DMS153 treated with DMSO at 0.1 percent for 48 hours (cell line): ENCODE measurements at regions not wholly inside any gene's neighbourhood (a gene's known extent, or its start where the extent isn't known, plus 50 kb on each side); places are given as distances from the start of the nearest gene placed in this dataset.

Source experiments
- DNase-seq: peaks from one replicate; lab custom pipeline; 2025; ENCODE audit not compliant: unreplicated experiment; lab: John Stamatoyannopoulos, UW

DNA sequence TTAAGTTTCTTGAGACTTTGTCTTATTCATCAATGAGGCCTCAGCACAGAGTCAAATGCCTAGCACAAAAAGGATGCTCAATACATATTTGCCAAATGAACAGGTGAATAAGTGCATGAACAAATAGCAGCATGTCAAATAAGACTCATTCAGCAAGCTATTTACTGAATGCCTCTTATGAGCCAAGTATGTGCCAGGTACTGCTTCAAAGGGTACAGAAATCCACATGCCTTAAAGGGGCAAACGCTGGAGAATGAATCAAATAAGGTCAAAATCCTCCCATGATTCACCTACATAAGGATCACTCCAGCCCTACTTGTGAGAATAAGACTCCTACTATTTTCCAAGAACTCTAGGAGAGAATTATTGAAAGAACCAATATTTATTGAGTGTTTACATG lies 260.2 kb upstream of the CPEB2 start:
- no peak for DNase-seq

DNA sequence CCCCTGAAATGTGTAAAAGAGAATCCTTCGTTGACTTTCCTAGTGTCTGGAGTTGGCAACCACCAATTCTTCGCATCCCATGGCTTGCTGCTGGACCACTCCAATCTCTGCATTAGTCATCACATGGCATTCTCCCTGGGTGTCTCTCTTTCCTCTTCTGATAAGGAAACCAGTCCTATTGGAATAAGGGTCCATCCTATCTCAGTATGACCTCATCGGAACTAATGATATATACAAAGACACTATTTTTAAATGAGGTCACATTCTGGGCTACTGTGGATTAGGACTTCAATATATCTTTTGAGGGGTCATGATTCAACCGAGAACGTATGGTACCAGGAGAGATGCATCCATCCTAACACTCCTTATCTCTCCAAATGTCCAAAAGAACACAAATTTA lies 259.1 kb upstream of the CPEB2 start:
- DNase-seq: no peak

DNA sequence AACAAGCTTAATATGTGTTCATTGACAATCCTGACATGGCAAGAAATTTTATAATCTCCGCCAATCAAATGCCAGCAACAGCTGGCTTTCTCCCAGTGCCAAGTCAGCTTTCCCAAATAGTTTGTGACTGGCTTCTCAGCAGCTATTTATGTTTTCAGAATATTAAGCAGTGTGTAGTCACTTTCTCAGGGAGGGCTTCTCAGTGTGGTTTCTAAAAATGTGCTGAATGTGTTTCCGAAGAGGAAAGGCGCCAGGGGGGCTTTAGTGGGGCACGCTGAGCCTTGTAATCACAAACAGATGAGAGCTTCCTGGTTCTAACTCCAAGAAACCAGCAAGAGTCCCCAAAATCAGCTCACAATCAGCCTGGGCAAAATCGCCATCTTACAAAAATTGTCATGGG lies 258.7 kb upstream of the CPEB2 start:
- DNase-seq: no peak

DNA sequence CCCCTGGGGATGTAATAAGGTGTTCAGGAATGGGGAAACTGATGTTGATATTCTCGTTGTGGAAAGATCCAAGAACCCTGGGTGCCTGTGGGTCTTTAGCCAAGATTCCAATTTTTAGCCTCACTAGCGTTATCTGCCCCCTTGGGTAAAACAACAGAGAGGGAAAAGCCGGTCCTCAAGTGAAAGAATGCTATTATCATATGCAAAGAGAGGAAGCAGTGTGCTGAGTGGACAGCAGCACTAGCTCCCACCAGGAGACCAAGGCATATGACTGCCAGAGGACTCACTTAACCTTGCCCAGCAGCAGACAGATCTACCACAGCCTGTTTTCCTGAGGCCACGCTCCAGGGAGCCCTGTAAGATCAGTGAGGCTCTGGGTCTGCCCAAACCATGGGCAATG lies 257.9 kb upstream of the CPEB2 start:
- no peak for DNase-seq

DNA sequence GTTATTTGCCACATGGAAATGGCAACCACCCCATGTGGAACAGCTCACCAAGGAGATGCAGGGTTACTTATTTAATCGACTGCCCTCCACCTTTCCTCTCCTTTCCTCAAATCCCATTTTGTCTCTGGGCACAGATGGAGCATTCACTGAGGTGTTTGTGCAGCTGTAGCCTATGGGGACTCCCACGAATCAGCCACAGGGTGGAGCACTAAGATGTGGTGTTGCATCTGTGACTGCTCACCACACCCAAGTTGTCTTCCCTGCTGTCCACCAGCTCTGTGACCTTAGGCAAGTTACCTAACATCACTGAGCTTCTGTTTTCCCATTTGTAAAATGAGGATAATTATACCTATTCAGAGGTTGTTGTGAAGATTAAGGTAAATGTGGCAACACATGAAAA lies 252.4 kb upstream of the CPEB2 start:
- DNase-seq: no peak

DNA sequence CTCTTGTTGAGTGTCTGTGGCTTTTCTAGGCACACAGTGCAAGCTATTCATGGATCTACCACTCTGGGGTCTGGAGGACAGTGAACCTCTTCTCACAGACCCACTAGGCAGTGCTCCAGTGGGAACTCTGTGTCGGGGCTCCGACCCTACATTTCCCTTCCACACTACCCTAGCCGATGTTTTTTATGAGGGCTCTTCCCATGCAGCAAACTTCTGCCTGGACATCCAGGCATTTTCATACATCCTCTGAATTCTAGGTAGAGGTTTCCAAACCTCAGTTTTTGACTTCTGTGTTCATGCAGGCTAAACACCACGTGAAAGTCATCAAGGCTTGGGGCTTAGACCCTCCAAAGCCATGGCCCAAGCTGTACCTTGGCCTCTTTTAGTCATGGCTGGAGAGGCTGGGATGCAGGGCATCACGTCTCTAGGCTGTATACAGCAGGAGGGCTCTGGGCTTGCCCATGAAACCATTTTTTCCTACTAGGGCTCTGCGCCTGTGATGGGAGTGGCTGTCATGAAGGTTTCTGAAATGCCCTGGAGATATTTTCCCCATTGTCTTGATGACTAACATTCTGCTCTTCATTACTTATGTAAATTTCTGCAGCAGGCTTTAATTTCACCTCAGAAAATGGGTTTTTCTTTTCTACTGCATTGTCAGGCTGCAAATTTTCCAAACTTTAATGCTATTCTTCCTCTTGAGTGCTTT lies 249.8 kb upstream of the CPEB2 start:
- DNase-seq: no peak

DNA sequence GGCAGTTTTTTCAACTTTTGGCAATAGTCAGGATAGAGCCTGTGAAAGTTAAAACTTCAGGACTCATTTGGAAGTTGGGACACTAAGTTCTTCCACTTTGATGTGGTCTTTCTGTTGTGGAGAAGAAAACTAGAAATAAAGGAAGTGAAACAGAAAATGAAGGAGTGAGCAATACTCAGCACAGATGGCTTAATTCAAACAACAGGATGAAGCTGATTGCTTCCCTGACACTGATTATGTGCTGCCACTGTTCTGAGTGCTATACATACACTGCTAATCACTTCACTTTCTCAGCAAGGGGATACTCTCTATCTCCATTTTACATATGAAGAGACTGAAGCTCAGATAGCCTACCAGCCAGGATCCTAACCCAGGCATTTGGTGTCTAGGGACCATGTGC lies 235.1 kb upstream of the CPEB2 start:
- no peak for DNase-seq

DNA sequence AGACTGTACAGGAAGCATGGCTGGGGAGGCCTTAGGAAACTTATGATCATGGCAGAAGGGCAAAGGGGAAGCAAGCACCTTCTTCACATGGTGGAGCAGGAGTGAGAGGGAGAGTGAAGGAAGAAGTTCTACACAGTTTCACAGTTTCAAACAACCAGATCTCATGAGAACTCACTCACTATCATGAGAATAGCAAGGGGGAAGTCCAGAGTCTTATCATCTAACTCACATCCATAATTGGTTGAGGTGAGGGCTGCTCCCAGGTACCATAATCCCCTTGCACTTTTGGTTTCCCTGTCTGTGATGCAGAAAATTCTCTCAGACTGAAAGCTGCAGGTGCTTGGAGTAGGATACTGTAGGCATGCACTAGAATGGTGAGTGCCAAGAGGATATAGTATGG lies 233.8 kb upstream of the CPEB2 start:
- DNase-seq: no peak

DNA sequence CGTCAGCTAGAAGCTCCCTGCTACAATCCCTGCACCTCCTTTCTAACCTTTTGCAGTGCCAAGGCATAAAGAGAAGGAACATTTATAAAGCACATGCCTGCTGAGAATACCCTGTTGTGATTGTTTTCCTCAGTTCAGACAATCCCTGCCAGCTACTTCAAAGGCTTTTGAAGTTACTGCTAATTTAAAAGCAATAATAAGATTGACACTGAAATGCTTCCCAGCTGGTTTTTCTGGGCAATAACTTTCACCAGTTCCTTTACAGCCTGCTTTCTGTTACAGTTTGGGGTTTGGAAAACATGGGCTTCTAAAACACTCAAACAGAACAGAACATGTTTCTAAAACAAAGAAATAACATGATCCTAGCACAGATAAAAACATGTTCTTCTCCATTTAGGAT lies 232.3 kb upstream of the CPEB2 start:
- no peak for DNase-seq

DNA sequence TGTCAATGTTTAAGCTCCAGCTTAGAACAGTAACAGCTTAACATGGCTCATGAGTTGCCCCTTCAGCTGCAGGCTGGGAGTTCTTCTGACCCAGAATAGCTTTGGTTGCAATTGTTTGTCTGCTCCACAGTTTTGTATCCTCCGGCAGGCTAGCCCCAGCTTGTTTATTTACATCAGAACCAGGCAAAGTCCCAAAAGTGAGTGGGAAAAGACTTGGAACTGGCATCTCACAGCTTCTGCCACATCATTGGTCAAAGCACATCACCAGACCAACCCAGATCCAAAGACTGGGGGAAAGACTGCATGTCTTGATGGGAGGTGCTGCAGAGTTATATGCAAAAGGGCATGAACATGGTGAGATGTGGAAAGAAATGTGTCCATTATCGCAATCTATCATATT lies 231.2 kb upstream of the CPEB2 start:
- no peak for DNase-seq

DNA sequence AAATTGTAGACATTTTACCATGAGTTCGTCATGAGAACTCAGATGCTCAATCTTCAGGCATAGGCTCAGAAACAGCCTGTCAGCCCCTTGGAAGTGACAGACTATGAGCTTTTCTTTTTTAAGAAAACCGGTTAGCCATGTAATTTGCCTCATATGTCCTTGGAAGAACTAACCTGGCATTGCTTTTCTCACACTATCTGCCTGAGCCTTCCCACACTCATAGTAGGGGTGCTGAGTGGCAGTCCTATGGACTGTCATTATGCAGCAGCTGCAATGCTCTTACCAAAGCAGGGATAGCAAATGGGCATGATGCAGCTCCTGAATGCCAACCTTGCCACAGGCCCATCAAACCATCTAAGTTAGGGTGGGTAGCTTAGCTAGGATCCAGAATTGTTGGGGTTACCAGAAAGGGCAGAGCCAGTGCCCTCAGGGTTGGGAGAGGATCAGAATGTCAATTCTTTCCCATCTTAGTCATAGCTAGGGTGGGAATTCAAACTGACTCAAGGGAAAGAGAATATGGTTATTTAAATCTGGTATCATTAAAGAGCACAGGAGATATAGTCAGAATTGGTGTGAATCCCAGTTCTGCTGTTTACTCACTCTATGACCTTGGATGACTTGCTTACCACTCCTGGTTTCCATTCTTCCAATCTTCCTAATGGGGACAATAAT lies 230.6 kb upstream of the CPEB2 start:
- DNase-seq: no peak

DNA sequence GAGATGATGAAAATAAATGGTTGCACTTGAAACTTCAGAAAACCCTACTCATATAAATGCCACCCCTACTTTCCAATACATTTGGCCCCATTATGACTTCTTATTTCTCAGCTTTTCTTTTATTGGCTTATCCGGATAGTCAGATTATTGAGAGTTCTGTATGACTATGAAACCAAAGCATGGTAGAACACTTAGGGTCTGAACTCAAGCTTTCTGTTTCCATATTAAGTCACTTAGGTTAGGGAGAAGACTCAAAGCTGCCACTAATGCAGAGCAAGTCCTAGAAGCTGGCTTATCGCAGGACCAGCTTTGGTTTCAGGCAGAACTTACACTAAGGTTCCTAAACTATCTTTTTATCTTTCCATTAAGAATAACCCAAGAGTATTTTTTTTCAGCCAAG lies 229.9 kb upstream of the CPEB2 start:
- DNase-seq: no peak

DNA sequence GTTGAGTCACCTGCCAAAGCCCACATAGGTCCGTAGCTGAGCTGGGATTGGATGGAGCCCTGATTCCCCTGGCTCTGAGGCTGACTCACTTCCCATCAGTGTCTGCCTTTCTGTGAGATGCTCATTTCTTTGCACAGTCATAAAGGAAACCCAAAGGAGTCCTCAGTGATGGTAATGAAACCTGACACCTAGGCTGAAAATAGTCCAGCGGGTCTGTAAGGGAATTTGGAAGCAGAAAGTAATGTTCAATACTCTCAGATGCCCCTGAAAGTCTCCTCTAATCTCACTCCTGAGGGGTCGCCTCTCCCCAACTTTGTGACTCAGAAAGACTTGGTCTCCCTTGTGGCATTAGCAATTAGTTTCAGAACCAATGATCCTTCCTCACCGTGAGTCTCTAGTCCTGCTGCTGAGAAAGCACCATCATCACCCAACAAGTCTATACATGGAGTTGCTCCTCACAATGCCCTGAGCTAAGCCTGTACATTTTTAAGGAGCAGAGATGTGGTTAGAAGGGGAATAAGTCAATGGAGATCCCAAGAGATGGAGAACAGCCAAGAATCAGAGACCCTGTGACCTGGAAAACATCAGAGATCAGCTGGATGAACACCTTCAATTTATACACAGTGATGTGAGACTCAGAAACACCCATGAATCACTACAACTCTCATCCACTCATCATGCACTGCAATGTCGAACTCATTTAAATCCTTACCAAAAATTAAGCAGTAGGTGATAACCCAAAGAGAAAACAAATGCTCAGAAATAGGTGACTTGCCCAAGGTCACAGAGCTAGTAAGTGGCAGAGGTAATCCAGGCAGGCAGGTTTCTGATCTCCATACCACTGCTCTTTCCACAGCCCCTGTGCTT lies 219.0 kb upstream of the CPEB2 start:
- no peak for DNase-seq

DNA sequence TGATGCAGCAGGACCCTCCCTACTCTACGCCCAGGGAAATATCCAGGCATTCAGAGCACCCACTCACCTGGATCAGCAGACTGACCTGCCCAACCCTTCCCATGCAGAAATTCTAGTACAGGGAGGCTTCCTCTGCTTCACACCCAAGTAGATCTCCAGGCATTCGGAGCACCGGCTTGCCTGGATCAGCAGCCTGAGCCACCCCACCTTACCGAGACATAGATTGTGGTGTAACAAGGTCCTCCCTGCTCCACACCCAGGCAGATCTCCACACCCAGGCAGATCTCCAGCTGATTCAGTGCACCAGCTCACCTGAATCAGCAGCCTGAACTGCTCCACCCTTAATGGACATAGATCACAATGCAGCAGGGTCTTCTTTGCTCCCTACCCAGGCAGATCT lies 215.1 kb upstream of the CPEB2 start:
- DNase-seq: no peak

DNA sequence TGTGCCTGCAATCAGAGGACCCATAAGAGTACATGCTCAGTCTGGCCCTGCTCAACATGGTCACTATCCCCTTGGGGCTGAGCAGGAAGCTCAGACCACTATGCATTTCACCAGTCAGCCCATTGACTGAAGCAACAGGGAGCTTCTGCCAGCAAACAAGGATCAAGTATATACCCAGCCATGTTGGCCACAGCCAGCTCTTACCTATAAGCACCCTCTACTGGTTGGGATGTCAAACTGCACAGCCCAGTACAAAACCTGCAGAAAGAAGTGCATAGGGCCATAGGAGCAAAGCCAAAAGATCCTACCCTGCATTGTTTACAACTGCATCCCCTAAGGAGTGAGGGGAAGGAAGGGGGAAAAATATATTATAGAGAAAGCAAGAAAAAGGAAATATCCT lies 214.4 kb upstream of the CPEB2 start:
- no peak for DNase-seq

DNA sequence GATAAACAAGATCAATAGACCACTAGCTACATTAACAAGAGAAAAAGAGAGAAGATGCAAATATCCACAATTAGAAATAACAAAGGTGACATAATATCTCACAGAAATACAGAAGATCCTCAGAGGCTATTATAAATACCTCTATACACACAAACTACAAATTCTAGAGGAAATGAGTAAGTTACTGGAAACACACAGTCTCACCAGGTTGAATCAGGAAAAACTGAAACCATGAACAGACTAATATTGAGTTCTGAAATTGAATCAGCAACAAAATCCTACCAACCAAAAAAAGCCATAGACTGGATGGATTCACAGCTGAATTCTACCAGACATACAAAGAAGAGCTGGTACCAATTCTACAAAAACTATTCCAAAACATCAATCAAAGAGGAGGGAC lies 211.8 kb upstream of the CPEB2 start:
- DNase-seq: no peak

DNA sequence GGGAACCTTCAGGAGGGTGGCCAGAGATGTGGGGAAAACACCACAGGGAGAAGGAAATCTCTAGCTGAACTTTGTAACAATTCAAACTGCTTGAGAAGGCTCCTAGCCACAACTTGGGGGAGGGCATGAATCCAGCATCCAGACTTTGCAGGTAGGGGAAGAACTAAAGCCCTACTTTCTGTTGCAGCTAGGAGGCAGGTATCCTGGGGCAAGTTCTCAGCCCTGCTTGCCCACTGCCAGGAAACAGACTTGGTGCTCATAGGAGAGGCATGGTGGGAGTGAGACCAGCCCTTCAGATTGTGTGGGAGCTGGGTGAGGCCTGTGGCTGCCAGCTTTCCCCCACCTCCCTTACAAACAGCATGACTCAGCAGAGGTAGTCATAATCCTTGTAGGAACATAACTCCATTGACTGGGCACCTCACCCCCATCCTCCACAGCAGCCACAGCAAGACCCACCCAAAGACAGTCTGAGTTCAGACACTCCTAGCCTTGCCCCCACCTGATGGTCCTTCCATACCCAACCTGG lies 209.5 kb upstream of the CPEB2 start:
- DNase-seq: no peak

DNA sequence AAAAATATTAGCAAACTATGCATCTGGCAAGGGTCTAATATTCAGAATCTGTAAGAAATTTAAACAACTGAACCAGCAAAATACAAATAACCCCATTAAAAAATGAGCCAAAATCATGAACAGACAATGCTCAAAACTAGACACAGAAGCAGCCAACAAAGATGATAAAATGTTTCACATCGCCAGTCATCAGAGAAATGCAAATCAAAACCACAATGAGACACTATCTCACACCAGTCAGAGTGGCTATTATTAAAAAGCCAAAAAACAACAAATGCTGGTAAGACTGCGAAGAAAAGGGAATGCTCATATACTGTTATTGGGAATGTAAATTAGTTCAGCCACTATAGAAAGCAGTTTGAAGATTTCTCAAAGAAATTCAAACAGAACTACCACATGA lies 201.3 kb upstream of the CPEB2 start:
- no peak for DNase-seq

DNA sequence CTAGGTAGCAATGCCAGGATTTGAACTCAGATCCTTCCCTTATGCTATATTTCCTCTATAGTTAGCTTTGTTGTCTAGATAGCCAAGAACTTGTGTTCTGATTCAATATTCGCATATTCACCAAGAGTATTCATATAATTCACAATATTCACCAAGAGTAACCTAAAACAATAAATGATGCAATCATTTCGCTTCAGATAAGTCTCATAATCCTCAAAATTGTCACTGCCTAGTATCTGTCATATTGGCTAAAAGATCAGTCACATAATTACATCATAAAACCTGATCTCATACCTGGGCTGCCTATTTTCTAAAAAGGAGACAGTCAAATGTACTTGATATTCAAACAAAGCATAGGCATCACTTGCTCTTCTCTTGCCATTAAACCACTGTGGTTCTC lies 199.7 kb upstream of the CPEB2 start:
- DNase-seq: no peak

DNA sequence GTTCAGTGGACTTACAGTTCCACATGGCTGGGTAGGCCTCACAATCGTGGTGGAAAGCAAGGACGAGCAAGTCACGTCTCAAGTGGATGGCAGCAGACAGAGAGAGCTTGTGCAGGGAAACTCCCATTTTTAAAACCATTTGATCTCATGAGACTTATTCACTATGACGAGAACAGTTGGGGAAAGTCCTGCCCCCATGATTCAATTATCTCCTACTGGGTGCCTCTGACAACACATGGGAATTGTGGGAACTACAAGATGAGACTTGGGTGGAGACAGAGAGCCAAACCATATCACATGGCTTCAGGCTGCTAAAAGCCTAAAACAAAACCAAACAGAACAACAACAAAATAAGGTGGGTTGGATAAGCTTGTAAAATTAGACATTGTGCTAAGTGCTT lies 194.4 kb upstream of the CPEB2 start:
- DNase-seq: no peak

DNA sequence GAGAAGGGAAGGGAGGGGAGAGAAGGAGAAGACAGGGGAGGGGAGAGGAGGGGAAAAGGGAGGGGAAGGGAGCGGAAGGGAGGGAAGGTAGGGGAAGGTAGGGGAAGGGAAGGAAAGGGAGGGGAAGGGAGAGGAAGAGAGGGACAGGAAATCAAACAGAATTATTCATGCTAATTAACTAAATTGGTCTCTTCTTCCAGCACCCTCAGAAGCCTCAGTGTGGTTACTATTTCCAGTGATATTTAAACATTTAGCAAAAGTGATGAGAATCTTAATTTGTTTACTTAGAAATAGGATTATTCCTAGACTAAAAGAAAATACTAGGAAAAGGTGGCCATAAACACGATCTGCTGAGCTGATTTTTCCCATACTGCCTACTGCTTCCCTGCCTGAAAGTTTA lies 193.1 kb upstream of the CPEB2 start:
- DNase-seq: no peak

DNA sequence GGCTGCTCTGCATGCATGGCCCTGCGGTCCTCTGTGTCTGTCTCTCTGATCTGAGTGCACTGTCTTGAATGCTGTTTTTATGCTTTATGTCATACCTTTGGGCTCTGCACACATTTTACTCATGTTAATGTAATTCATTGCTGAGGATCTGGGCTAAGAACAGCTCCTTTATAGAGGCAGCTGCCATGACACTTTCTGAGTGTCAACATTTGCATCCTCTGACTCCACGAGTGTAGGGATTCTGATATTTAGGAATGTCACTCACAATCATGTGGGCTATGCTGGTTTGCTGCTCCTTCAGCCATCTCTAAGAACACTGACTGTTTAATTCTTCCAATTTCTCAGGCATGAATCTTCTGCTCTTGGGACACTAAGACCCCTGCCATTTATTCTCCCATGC lies 192.2 kb upstream of the CPEB2 start:
- no peak for DNase-seq
